Smooth muscle cell (in vitro differentiated cells): ENCODE measurements at regions not wholly inside any gene's neighbourhood (a gene's known extent, or its start where the extent isn't known, plus 50 kb on each side); places are given as distances from the start of the nearest gene placed in this dataset.

ENCODE experiments used
- DNase-seq: peaks from one replicate; lab custom pipeline; 2025; ENCODE audit not compliant: unreplicated experiment; lab: John Stamatoyannopoulos, UW
- H2AFZ ChIP-seq: fragments of 200-600 bp; sonication (generic); 2 replicates; pipeline ENCODE4 v1.6.0; 2016; ENCODE audit warnings: antibody characterized with exemption, low read depth, mild to moderate bottlenecking
- H3F3A ChIP-seq: fragments of 200-600 bp; sonication (generic); 2 replicates; pipeline ENCODE4 v1.6.0; 2017; ENCODE audit warnings: antibody characterized with exemption, low read depth
- H3K27ac ChIP-seq: fragments of 200-600 bp; sonication (generic); 2 replicates; pipeline ENCODE4 v1.5.1; 2016; ENCODE audit warnings: low read depth, mild to moderate bottlenecking
- H3K27me3 ChIP-seq: fragments of 200-600 bp; sonication (generic); 2 replicates; pipeline ENCODE4 v1.6.1; 2016; ENCODE audit warnings: low read depth, mild to moderate bottlenecking
- H3K36me3 ChIP-seq: fragments of 200-600 bp; sonication (generic); 2 replicates; pipeline ENCODE4 v1.5.1; 2016; ENCODE audit warnings: low read depth
- H3K4me1 ChIP-seq: fragments of 200-600 bp; sonication (generic); 2 replicates; pipeline ENCODE4 v1.5.1; 2016; ENCODE audit warnings: low read depth
- H3K4me2 ChIP-seq: fragments of 200-600 bp; sonication (generic); 2 replicates; pipeline ENCODE4 v1.6.0; 2016; ENCODE audit warnings: mild to moderate bottlenecking
- H3K4me3 ChIP-seq: fragments of 200-600 bp; sonication (generic); 2 replicates; pipeline ENCODE4 v1.5.1; 2016; ENCODE audit warnings: mild to moderate bottlenecking
- H3K79me2 ChIP-seq: fragments of 200-600 bp; sonication (generic); 2 replicates; pipeline ENCODE4 v1.6.0; 2016; ENCODE audit warnings: low read depth, mild to moderate bottlenecking
- H3K9ac ChIP-seq: fragments of 200-600 bp; sonication (generic); 2 replicates; pipeline ENCODE4 v1.6.0; 2016; ENCODE audit warnings: low read depth
- H3K9me3 ChIP-seq: fragments of 200-600 bp; sonication (generic); replicated peaks from 2 replicates; pipeline ENCODE4 v1.5.1; 2016; ENCODE audit warnings: low read depth
- H4K20me1 ChIP-seq: fragments of 200-600 bp; sonication (generic); 2 replicates; pipeline ENCODE4 v1.6.0; 2016; ENCODE audit warnings: low read depth
- CTCF ChIP-seq: fragments of 200-600 bp; sonication (generic); IDR thresholded peaks from 2 replicates; pipeline ENCODE4 v1.5.1; 2017; ENCODE audit warnings: borderline replicate concordance, mild to moderate bottlenecking, antibody characterized with exemption; ENCODE audit not compliant: insufficient read depth, poor library complexity, severe bottlenecking
- WGBS: methylation state at CpG from one replicate; pipeline ENCODE4 v1.1.7; 2016; ENCODE audit warnings: low lambda C conversion rate; 5-methylcytosine and 5-hydroxymethylcytosine counted together

GRCh38 chr5:57067597-57067924 lies 106.3 kb upstream of the GPBP1 start:
- no peak for DNase-seq
- no peak overlapping the region for H3K9ac ChIP-seq
- peaks cover 10% of the 10 kb centered on the region for H3K4me1 ChIP-seq
- no peak for TF ChIP-seq CTCF
- no peaks in the 10 kb centered on the region for H3F3A ChIP-seq
- no peaks in the 10 kb centered on the region for H3K79me2 ChIP-seq
- peak overlapping the region; percentile 45 for H3K4me2 ChIP-seq
- no peak overlapping the region for H3K4me3 ChIP-seq
- no peaks in the 10 kb centered on the region for H3K9me3 ChIP-seq
- peak overlapping the region; percentile 76 for H2AFZ ChIP-seq
- no peaks in the 10 kb centered on the region for H4K20me1 ChIP-seq
- no peaks in the 10 kb centered on the region for H3K27me3 ChIP-seq
- no peaks in the 10 kb centered on the region for H3K36me3 ChIP-seq
- no peak overlapping the region for H3K27ac ChIP-seq

- Histone ChIP-seq H3K9ac (no peak overlapping the region), H3K4me3 (no peak overlapping the region), H3K79me2 (no peaks in the 10 kb centered on the region), H3F3A (no peaks in the 10 kb centered on the region), H3K36me3 (no peaks in the 10 kb centered on the region), H3K9me3 (no peaks in the 10 kb centered on the region), H3K27me3 (no peaks in the 10 kb centered on the region), H2AFZ (no peak overlapping the region), H3K4me2 (no peak overlapping the region), H4K20me1 (no peaks in the 10 kb centered on the region), H3K4me1 (peaks cover 10% of the 10 kb centered on the region), H3K27ac (no peak overlapping the region)
- DNase-seq: no peak
- WGBS: 86% methylated on average over 6 of the region's 6 CpGs
- no peak for TF ChIP-seq CTCF
These were observed 104.6 kb upstream of the GPBP1 start for GRCh38 chr5:57069115-57069835.

GRCh38 chr5:57072218-57072892 lies 101.5 kb upstream of the GPBP1 start:
- H3K27me3 ChIP-seq: no peaks in the 10 kb centered on the region
- DNase-seq: no peak
- H4K20me1 ChIP-seq: no peaks in the 10 kb centered on the region
- no peaks in the 10 kb centered on the region for H3K9me3 ChIP-seq
- WGBS: 45% methylated on average over 3 of the region's 3 CpGs
- H3K79me2 ChIP-seq: no peaks in the 10 kb centered on the region
- H3F3A ChIP-seq: no peaks in the 10 kb centered on the region
- H3K4me2 ChIP-seq: no peak overlapping the region
- no peak for TF ChIP-seq CTCF
- no peak overlapping the region for H2AFZ ChIP-seq
- H3K27ac ChIP-seq: no peak overlapping the region
- no peak overlapping the region for H3K9ac ChIP-seq
- peaks cover 10% of the 10 kb centered on the region for H3K4me1 ChIP-seq
- H3K4me3 ChIP-seq: no peak overlapping the region
- no peaks in the 10 kb centered on the region for H3K36me3 ChIP-seq

GRCh38 chr5:57082441-57083067 lies 91.3 kb upstream of the GPBP1 start:
- Histone ChIP-seq H3K4me1 (no peaks in the 10 kb centered on the region), H3K4me2 (no peak overlapping the region), H3K36me3 (no peaks in the 10 kb centered on the region), H3F3A (no peaks in the 10 kb centered on the region), H3K79me2 (no peaks in the 10 kb centered on the region), H4K20me1 (no peaks in the 10 kb centered on the region), H3K27me3 (no peaks in the 10 kb centered on the region), H3K9ac (no peak overlapping the region), H3K27ac (no peak overlapping the region), H3K9me3 (no peaks in the 10 kb centered on the region), H2AFZ (no peak overlapping the region), H3K4me3 (no peak overlapping the region)
- TF ChIP-seq CTCF: peak; percentile 21
- no peak for DNase-seq
- WGBS: 91% methylated on average over 7 of the region's 7 CpGs
